ENCODE measurements at regions not wholly inside any gene's neighbourhood (a gene's known extent, or its start where the extent isn't known, plus 50 kb on each side); places are given as distances from the start of the nearest gene placed in this dataset.
A peak's percentile ranks its signal among the peaks of the same experiment; 100 is the strongest.

GRCh38 chr21:34022627-34023335 is 50.6 kb upstream of the MRPS6 start:
- Mint-ChIP-seq H3K27me3 (ENCODE audit: low read depth) (no peaks in the 10 kb centered on the region), H3K4me3 (no peak overlapping the region), H3K9me3 (peaks cover 8% of the 10 kb centered on the region), H3K4me1 (peaks cover 14% of the 10 kb centered on the region), H3K36me3 (peaks cover 8% of the 10 kb centered on the region), H3K27ac (peak overlapping the region; percentile 51)
- DNase-seq (ENCODE audit: low spot score in 2 of 2, unreplicated experiment in 2 of 2) = no peak
- no peak for TF ChIP-seq CTCF (IDR thresholded peaks at IDR 0.05; ENCODE audit: unreplicated experiment)

DNA sequence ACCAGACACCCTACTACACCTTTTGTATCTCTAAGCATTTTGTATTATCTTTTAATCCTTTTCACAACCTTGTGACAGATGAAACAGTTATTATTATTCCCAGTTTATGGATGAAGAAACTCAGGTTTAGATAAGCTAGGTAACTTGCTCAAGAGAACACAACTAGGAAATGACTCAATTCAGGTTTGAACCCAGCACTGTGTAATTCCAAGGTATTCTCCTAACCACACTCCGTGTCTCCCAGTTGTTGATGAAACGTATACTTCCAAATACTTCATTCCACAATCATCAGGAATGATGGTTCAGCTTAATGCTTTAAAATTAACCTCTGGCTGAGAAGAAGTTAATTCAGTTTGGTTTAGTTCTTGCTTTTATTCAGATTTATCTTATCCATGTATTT is 51.7 kb upstream of the MRPS6 start:
- no peak for DNase-seq (ENCODE audit: low spot score in 2 of 2, unreplicated experiment in 2 of 2)
- H3K4me3 Mint-ChIP-seq = no peak overlapping the region
- H3K4me1 Mint-ChIP-seq = peaks cover 14% of the 10 kb centered on the region
- TF ChIP-seq CTCF (IDR thresholded peaks at IDR 0.05; ENCODE audit: unreplicated experiment) = no peak
- H3K27ac Mint-ChIP-seq = no peak overlapping the region
- H3K36me3 Mint-ChIP-seq = peaks cover 2% of the 10 kb centered on the region
- H3K27me3 Mint-ChIP-seq (ENCODE audit: low read depth) = no peaks in the 10 kb centered on the region
- H3K9me3 Mint-ChIP-seq = peaks cover 3% of the 10 kb centered on the region

- Mint-ChIP-seq H3K27ac (peak overlapping the region; percentile 25), H3K36me3 (no peaks in the 10 kb centered on the region), H3K9me3 (no peaks in the 10 kb centered on the region), H3K4me1 (peaks cover 14% of the 10 kb centered on the region), H3K4me3 (no peak overlapping the region), H3K27me3 (ENCODE audit: low read depth) (no peaks in the 10 kb centered on the region)
- no peak for DNase-seq (ENCODE audit: low spot score in 2 of 2, unreplicated experiment in 2 of 2)
- TF ChIP-seq CTCF (IDR thresholded peaks at IDR 0.05; ENCODE audit: unreplicated experiment) = no peak
Measured at GRCh38 chr21:34020983-34021553, 52.3 kb upstream of the MRPS6 start.

DNA sequence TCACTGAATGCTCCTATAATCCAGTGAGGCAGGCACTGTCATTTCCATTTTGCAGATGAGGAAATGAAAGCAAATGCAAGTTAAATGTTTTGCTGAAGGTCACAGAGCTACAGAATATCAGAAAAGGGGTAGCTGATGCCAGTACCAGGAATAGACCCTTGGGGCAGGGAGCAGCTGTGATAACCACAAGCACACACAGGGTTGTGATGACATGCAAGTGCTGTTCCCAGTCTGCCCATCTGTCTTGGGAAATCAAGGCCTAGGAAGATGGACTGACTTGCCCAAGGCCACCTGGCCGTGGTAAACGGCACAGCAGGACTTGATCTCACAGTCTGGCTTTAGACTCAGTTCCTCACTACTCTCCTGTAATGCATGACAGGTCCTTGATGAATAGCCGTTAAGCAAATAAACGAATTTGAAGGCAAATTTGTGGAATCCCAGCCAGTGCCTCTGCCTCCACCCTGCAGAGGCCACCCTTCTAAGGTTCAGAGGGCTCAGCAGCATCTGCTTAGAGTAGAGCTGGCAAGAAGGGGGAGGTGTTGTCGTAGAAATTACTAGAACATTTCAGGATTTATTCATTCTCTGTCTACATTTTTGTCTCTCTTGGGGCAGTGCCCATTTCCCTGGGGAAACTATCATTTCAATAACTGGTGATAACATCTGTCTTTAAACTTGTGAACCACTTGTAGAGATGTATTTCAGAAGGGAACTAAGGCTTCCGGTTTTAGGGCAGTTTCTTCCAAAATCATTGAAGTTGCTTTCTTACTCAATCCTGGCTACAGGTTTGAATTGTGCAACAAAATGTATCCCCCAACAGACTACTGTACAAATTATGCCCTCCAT is 53.2 kb upstream of the MRPS6 start:
- DNase-seq (ENCODE audit: low spot score in 2 of 2, unreplicated experiment in 2 of 2) = no peak
- peaks cover 14% of the 10 kb centered on the region for H3K4me1 Mint-ChIP-seq
- TF ChIP-seq CTCF (IDR thresholded peaks at IDR 0.05; ENCODE audit: unreplicated experiment) = no peak
- no peak overlapping the region for H3K4me3 Mint-ChIP-seq
- no peaks in the 10 kb centered on the region for H3K36me3 Mint-ChIP-seq
- peak overlapping the region; percentile 13 for H3K27ac Mint-ChIP-seq
- H3K9me3 Mint-ChIP-seq = no peaks in the 10 kb centered on the region
- no peaks in the 10 kb centered on the region for H3K27me3 Mint-ChIP-seq (ENCODE audit: low read depth)

DNA sequence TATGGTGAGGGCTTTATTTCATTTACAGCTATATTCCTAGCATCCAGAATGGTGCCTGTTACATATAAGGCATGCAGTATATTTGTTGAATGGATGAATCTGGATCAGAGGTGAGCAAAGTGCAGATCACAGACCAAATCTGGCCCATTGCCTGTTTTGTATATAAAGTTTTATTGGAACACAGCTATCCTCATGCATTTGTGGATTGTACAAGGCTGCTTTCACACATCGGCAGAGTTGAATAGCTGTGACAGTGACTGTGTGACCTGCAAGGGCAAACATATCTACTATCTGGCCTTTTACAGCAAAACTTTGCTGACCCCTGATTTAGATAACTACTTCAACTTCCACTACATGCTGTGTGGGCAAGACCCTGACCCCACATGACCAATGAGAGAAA is 54.0 kb upstream of the MRPS6 start:
- TF ChIP-seq CTCF (IDR thresholded peaks at IDR 0.05; ENCODE audit: unreplicated experiment) = no peak
- H3K27me3 Mint-ChIP-seq (ENCODE audit: low read depth) = no peaks in the 10 kb centered on the region
- peaks cover 4% of the 10 kb centered on the region for H3K36me3 Mint-ChIP-seq
- DNase-seq (ENCODE audit: low spot score in 2 of 2, unreplicated experiment in 2 of 2) = no peak
- no peak overlapping the region for H3K27ac Mint-ChIP-seq
- H3K9me3 Mint-ChIP-seq = peaks cover 6% of the 10 kb centered on the region
- no peak overlapping the region for H3K4me3 Mint-ChIP-seq
- peaks cover 14% of the 10 kb centered on the region for H3K4me1 Mint-ChIP-seq

All from mesothelial cell of epicardium (in vitro differentiated cells).